ENCODE measurements at regions not wholly inside any gene's neighbourhood (a gene's known extent, or its start where the extent isn't known, plus 50 kb on each side); places are given as distances from the start of the nearest gene placed in this dataset.

GRCh38 chr12:47022296-47022695, 57.1 kb upstream of the PCED1B start:
- DNase-seq: no peak
- intact Hi-C loops (cut with DNase I): loop anchor here (5.0 kb wide), 1 partner anchor 680 kb away; no protein-coding TSS in a partner anchor

GRCh38 chr12:47023311-47023710, 56.1 kb upstream of the PCED1B start:
- intact Hi-C loops (cut with DNase I): loop anchor here (5.0 kb wide), 1 partner anchor 681 kb away; no protein-coding TSS in a partner anchor
- no peak for DNase-seq

- no peak for DNase-seq
- intact Hi-C loops (cut with DNase I): loop anchor here (5.0 kb wide), 1 partner anchor 682 kb away; no protein-coding TSS in a partner anchor
These were observed 55.5 kb upstream of the PCED1B start for GRCh38 chr12:47023953-47024352.

- no peak for DNase-seq
- intact Hi-C loops (cut with DNase I): loop anchor here (5.0 kb wide), 1 partner anchor 682 kb away; no protein-coding TSS in a partner anchor
These were observed 55.0 kb upstream of the PCED1B start for GRCh38 chr12:47024463-47024862.

- DNase-seq: no peak
- intact Hi-C loops (cut with DNase I): no loop called here
These were observed 54.1 kb upstream of the PCED1B start for GRCh38 chr12:47025349-47025748.

GRCh38 chr12:47025798-47026197, 53.6 kb upstream of the PCED1B start:
- intact Hi-C loops (cut with DNase I): no loop called here

GRCh38 chr12:47026291-47026690, 53.1 kb upstream of the PCED1B start:
- intact Hi-C loops (cut with DNase I): no loop called here
- no peak for DNase-seq

More at GRCh38 chr12:47025798-47026197, 53.6 kb upstream of the PCED1B start:
- no peak for DNase-seq

Data from posterior cingulate gyrus (tissue), 11 donors.